Gastrocnemius medialis (tissue), 4 donors: ENCODE measurements at regions not wholly inside any gene's neighbourhood (a gene's known extent, or its start where the extent isn't known, plus 50 kb on each side); places are given as distances from the start of the nearest gene placed in this dataset.

Source experiments
- CTCF ChIP-seq, 5 experiments: fragments of 450-650 bp in 3 of 5; fragments of 200-600 bp in 2 of 5; sonication (generic) in 2 of 5; IDR thresholded peaks in 4 of 5; conservative IDR thresholded peaks in 1 of 5; 1 replicate in 4 of 5; 2 replicates in 1 of 5; pipeline ENCODE4 v1.5.1; 2016 to 2019; ENCODE audit warnings: antibody characterized with exemption in 5 of 5, mild to moderate bottlenecking in 3 of 5, moderate library complexity in 3 of 5
- POLR2A ChIP-seq, 2 donors: fragments of 450-650 bp; IDR thresholded peaks; one replicate each; pipeline ENCODE4 v1.6.1; 2017; ENCODE audit warnings: antibody characterized with exemption in 2 of 2, mild to moderate bottlenecking in 2 of 2, moderate library complexity in 2 of 2

- TF ChIP-seq CTCF (IDR thresholded peaks at IDR 0.05 in 4 of 5, conservative IDR thresholded peaks at IDR 0.05 in 1 of 5), result peak; percentile 86 to 99 (median 93)
- no peak for TF ChIP-seq POLR2A (IDR thresholded peaks at IDR 0.05)
These were observed 289.2 kb downstream of the TNS1 start for GRCh38 chr2:217713395-217714286.
